CD14-positive monocyte (primary cell): ENCODE measurements at regions not wholly inside any gene's neighbourhood (a gene's known extent, or its start where the extent isn't known, plus 50 kb on each side); places are given as distances from the start of the nearest gene placed in this dataset.

Source experiments
- DNase-seq, 3 donors: peaks; one replicate each; pipeline ENCODE4 v3.0.0-alpha.2; 2011 to 2022
- H2AFZ ChIP-seq: 2 replicates; pipeline ENCODE4 v1.6.0; 2012; ENCODE audit warnings: mild to moderate bottlenecking, low read depth, low read length, inconsistent platforms; ENCODE audit not compliant: insufficient read depth, poor library complexity, severe bottlenecking
- H3K27ac ChIP-seq, 2 donors: 1 replicate in 1 of 2; 2 replicates in 1 of 2; pipeline ENCODE4 v1.5.1; 2012 to 2013; ENCODE audit warnings: low read length in 2 of 2, control low read depth in 1 of 2, inconsistent platforms in 1 of 2, low read depth in 1 of 2, mild to moderate bottlenecking in 1 of 2
- H3K27me3 ChIP-seq, 2 donors: one replicate each; pipeline versions ENCODE4 v1.6.0 to v1.6.1; 2011 to 2013; ENCODE audit warnings: low read length in 2 of 2; ENCODE audit not compliant: control insufficient read depth in 2 of 2, insufficient read depth in 2 of 2
- H3K36me3 ChIP-seq, 2 donors: replicated peaks in 1 of 2; 1 replicate in 1 of 2; 2 replicates in 1 of 2; pipeline versions ENCODE4 v1.5.1 to v1.6.1; 2012 to 2013; ENCODE audit warnings: low read length in 2 of 2, control low read depth in 1 of 2, inconsistent platforms in 1 of 2, mild to moderate bottlenecking in 1 of 2; ENCODE audit not compliant: insufficient read depth in 2 of 2, control insufficient read depth in 1 of 2
- H3K4me1 ChIP-seq, 2 donors: 1 replicate in 1 of 2; 2 replicates in 1 of 2; pipeline versions ENCODE4 v1.5.1 to v1.6.1; 2012 to 2013; ENCODE audit warnings: low read length in 2 of 2, control low read depth in 1 of 2, inconsistent platforms in 1 of 2, mild to moderate bottlenecking in 1 of 2, moderate library complexity in 1 of 2; ENCODE audit not compliant: insufficient read depth in 2 of 2, control insufficient read depth in 1 of 2
- H3K4me2 ChIP-seq: replicated peaks from 2 replicates; pipeline ENCODE3; 2012; ENCODE audit warnings: low read length, moderate library complexity, mild to moderate bottlenecking; ENCODE audit not compliant: poor library complexity, severe bottlenecking; ENCODE audit errors: extremely low read depth
- H3K4me3 ChIP-seq, 3 experiments: fragments of 200-600 bp in 1 of 3; sonication (generic) in 1 of 3; replicated peaks in 1 of 3; 1 replicate in 2 of 3; 2 replicates in 1 of 3; pipeline ENCODE4 v1.5.1; 2011 to 2013; ENCODE audit warnings: low read length in 3 of 3, mild to moderate bottlenecking in 3 of 3, control low read depth in 2 of 3, low read depth in 2 of 3, inconsistent platforms in 1 of 3, moderate library complexity in 1 of 3
- H3K79me2 ChIP-seq: 2 replicates; pipeline ENCODE4 v1.6.0; 2012; ENCODE audit warnings: mild to moderate bottlenecking, control low read depth, inconsistent platforms, low read length, moderate library complexity; ENCODE audit not compliant: insufficient read depth
- H3K9ac ChIP-seq: 2 replicates; pipeline ENCODE4 v1.6.0; 2017; ENCODE audit warnings: low read length, mild to moderate bottlenecking; ENCODE audit not compliant: insufficient read depth, poor library complexity, severe bottlenecking
- H3K9me3 ChIP-seq, 2 donors: replicated peaks in 1 of 2; 1 replicate in 1 of 2; 2 replicates in 1 of 2; pipeline versions ENCODE4 v1.5.1 to v1.6.1; 2012 to 2013; ENCODE audit warnings: low read length in 2 of 2, control low read depth in 1 of 2; ENCODE audit not compliant: control insufficient read depth in 1 of 2, insufficient read depth in 1 of 2
- H4K20me1 ChIP-seq: 2 replicates; pipeline ENCODE4 v1.6.0; 2012; ENCODE audit warnings: mild to moderate bottlenecking, low read length, control low read depth, moderate library complexity; ENCODE audit not compliant: insufficient read depth
- H3K27ac Mint-ChIP-seq, 7 donors: one replicate each; pipeline ENCODE4 v1.8.0; 2020; ENCODE audit warnings: mild to moderate bottlenecking in 7 of 7, mixed read lengths in 7 of 7, moderate library complexity in 6 of 7, inconsistent platforms in 2 of 7
- H3K27me3 Mint-ChIP-seq, 3 donors: one replicate each; pipeline ENCODE4 v1.8.0; 2021 to 2022; ENCODE audit warnings: low read depth in 3 of 3, mild to moderate bottlenecking in 3 of 3, mixed read lengths in 3 of 3, moderate library complexity in 3 of 3, inconsistent platforms in 1 of 3
- H3K36me3 Mint-ChIP-seq, 2 donors: one replicate each; pipeline ENCODE4 v1.8.0; 2020; ENCODE audit warnings: mixed read lengths in 2 of 2, inconsistent platforms in 1 of 2, mild to moderate bottlenecking in 1 of 2
- H3K4me1 Mint-ChIP-seq: one replicate; pipeline ENCODE4 v1.8.0; 2020; ENCODE audit warnings: mild to moderate bottlenecking, mixed read lengths
- H3K4me3 Mint-ChIP-seq, 2 donors: one replicate each; pipeline ENCODE4 v1.8.0; 2020; ENCODE audit warnings: mild to moderate bottlenecking in 2 of 2, mixed read lengths in 2 of 2, moderate library complexity in 1 of 2
- H3K9me3 Mint-ChIP-seq, 7 donors: one replicate each; pipeline ENCODE4 v1.8.0; 2020 to 2022; ENCODE audit warnings: mixed read lengths in 7 of 7, mild to moderate bottlenecking in 6 of 7, moderate library complexity in 6 of 7, inconsistent platforms in 2 of 7
- CTCF ChIP-seq: fragments of 200-600 bp; IDR thresholded peaks from one replicate; pipeline ENCODE4 v1.8.0; 2022; ENCODE audit warnings: antibody characterized with exemption, mild to moderate bottlenecking
- WGBS: methylation state at CpG from one replicate; pipeline ENCODE4 v1.1.5; 2013; ENCODE audit warnings: missing lambda C conversion rate; ENCODE audit not compliant: insufficient coverage; 5-methylcytosine and 5-hydroxymethylcytosine counted together
- intact Hi-C, 2 donors: fragments of 100-400 bp; cut with micrococcal nuclease; formaldehyde crosslinking; loops; one replicate each; pipeline versions ENCODE4 v1.15.0 to v1.15.1; 2023

DNA sequence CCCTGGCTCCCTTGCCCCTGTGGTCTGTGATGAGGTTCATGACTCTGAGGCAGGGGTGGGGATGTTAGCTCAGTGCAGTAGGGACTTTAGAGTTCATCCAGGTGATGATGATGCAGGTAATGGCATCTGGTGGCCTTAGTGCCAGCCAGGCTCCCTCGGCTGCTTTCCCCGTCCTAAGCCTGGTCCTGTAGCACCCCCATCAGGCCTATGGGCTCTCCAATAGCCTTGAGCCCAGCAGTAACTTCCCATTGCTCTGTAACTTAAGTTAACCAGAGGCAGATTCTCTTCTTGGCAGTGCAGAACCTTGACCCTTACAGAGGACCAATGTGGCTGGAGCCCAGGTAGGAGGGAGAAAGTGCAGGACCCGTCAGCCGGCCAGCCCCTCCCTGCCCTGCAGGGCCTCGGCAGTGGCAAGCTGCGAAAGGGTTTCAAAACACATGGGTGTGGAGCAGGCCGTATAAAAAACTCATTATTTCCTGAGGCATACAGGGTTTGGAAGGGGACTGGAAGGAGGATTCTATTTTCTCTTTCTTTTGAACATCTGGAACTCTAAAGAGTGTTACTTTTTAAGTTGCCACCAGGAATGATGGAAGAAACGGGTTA is 406.9 kb downstream of the CDH26 start:
- no peaks in the 10 kb centered on the region for H3K9me3 ChIP-seq
- H4K20me1 ChIP-seq = no peaks in the 10 kb centered on the region
- no peak overlapping the region for H3K4me2 ChIP-seq
- WGBS = 79% methylated on average over 4 of the region's 8 CpGs
- no peaks in the 10 kb centered on the region for H3K36me3 ChIP-seq
- intact Hi-C loops = no loop called here
- no peak overlapping the region for H3K4me3 ChIP-seq
- no peak overlapping the region for H2AFZ ChIP-seq
- no peak for DNase-seq
- Mint-ChIP-seq H3K4me1 (no peaks in the 10 kb centered on the region), H3K9me3 (peaks cover 0 to 4% (median 0%) of the 10 kb centered on the region in 7 donors), H3K4me3 (no peak overlapping the region), H3K27ac (no peak overlapping the region), H3K27me3 (peaks cover 3 to 8% (median 4%) of the 10 kb centered on the region in 3 donors), H3K36me3 (no peaks in the 10 kb centered on the region)
- no peak overlapping the region for H3K27ac ChIP-seq
- H3K27me3 ChIP-seq = no peaks in the 10 kb centered on the region
- H3K79me2 ChIP-seq = no peaks in the 10 kb centered on the region
- H3K9ac ChIP-seq = no peak overlapping the region
- H3K4me1 ChIP-seq = no peaks in the 10 kb centered on the region
- no peak for TF ChIP-seq CTCF

DNA sequence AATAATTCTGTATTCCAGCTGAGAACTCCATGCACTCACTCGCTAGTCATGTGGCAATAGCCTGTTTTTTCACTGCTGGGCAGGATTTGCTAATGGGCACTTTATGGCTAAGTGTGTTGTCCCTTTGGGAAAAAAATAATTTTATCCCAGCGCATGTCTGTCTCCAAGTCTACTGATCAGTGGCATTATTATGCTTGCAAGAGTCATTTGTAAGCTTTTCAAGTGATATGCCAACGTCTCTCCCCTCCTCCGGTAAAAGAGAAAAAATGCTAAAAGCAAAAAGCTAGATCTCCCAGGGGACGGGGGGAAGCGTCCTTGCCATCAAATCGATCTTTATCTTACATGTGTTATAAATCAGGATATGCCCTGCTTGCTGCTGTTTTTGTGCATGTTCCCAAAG is 407.7 kb downstream of the CDH26 start:
- Histone ChIP-seq H4K20me1 (no peaks in the 10 kb centered on the region), H2AFZ (no peak overlapping the region), H3K4me3 (no peak overlapping the region), H3K4me1 (no peaks in the 10 kb centered on the region), H3K36me3 (no peaks in the 10 kb centered on the region), H3K79me2 (no peaks in the 10 kb centered on the region), H3K27me3 (no peaks in the 10 kb centered on the region), H3K9me3 (no peaks in the 10 kb centered on the region), H3K27ac (no peak overlapping the region), H3K4me2 (no peak overlapping the region), H3K9ac (no peak overlapping the region)
- no peak for TF ChIP-seq CTCF
- H3K9me3 Mint-ChIP-seq = peaks cover 0 to 4% (median 0%) of the 10 kb centered on the region in 7 donors
- peaks cover 3 to 8% (median 4%) of the 10 kb centered on the region in 3 donors for H3K27me3 Mint-ChIP-seq
- WGBS = no CpG with 5 or more reads among the region's 7 CpGs
- H3K4me1 Mint-ChIP-seq = no peaks in the 10 kb centered on the region
- H3K36me3 Mint-ChIP-seq = no peaks in the 10 kb centered on the region
- H3K4me3 Mint-ChIP-seq = no peak overlapping the region
- intact Hi-C loops = no loop called here
- no peak overlapping the region for H3K27ac Mint-ChIP-seq
- DNase-seq = no peak
